ENCODE measurements at regions not wholly inside any gene's neighbourhood (a gene's known extent, or its start where the extent isn't known, plus 50 kb on each side); places are given as distances from the start of the nearest gene placed in this dataset.
A peak's percentile ranks its signal among the peaks of the same experiment; 100 is the strongest.

DNA sequence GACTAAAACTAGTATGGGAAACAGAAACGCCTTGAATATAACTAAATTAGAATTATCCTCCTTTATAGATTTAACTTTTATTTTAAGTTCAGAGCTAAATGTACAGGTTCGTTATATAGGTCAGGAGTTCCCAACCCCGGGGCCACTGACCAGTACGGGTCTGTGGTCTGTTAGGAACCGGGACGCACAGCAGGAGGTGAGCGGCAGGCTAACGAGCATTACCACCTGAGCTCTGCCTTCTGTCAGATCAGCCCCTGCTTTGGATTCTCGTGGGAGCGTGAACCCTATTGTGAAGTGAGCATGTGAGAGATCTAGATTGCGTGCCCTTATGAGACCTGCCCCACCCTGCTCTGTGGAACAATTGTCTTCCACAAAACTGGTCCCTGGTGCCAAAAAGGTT, 51.0 kb downstream of the FAT4 start:
- no peak overlapping the region for H3K27ac ChIP-seq
- H3K4me1 ChIP-seq (ENCODE audit: insufficient read depth): peaks cover 13% of the 10 kb centered on the region
- no peaks in the 10 kb centered on the region for H4K20me1 ChIP-seq (ENCODE audit: insufficient read depth)
- no peak overlapping the region for H3K4me3 ChIP-seq
- H2AFZ ChIP-seq: no peak overlapping the region
- no peak for DNase-seq
- 94 to 96% methylated on average over 11 of the region's 11 CpGs for WGBS, 2 experiments (ENCODE audit: low coverage in 1 of 2, low lambda C conversion rate in 2 of 2, missing lambda C conversion rate in 2 of 2)
- in situ Hi-C loops (cut with MboI): no loop called here
- H3K9me3 ChIP-seq (ENCODE audit: low read depth): no peaks in the 10 kb centered on the region
- H3F3A ChIP-seq (ENCODE audit: insufficient read depth): peaks cover 30% of the 10 kb centered on the region
- H3K9ac ChIP-seq: no peak overlapping the region
- H3K79me2 ChIP-seq (ENCODE audit: insufficient read depth): peaks cover 63% of the 10 kb centered on the region
- no peaks in the 10 kb centered on the region for H3K36me3 ChIP-seq (ENCODE audit: low read depth)
- no peaks in the 10 kb centered on the region for H3K9me2 ChIP-seq (ENCODE audit: insufficient read depth)
- no peaks in the 10 kb centered on the region for H3K27me3 ChIP-seq (replicated peaks; ENCODE audit: insufficient read depth)
- no peak for TF ChIP-seq EZH2phosphoT487 (IDR thresholded peaks at IDR 0.05; ENCODE audit: insufficient read depth, low read depth)
- no peak for TF ChIP-seq EZH2 (IDR thresholded peaks at IDR 0.05; ENCODE audit: insufficient read depth, poor library complexity, severe bottlenecking)
- H3K4me2 ChIP-seq (ENCODE audit: unreplicated experiment): no peak overlapping the region

GRCh38 chr4:125368146-125368545, 53.4 kb downstream of the FAT4 start:
- peaks cover 30% of the 10 kb centered on the region for H3F3A ChIP-seq (ENCODE audit: insufficient read depth)
- peak overlapping the region; percentile 83 for H3K4me2 ChIP-seq (ENCODE audit: unreplicated experiment)
- no peaks in the 10 kb centered on the region for H3K36me3 ChIP-seq (ENCODE audit: low read depth)
- H3K27ac ChIP-seq: peak overlapping the region; percentile 77
- DNase-seq: peak; percentile 81
- in situ Hi-C loops (cut with MboI): no loop called here
- no peak overlapping the region for H2AFZ ChIP-seq
- peaks cover 64% of the 10 kb centered on the region for H3K79me2 ChIP-seq (ENCODE audit: insufficient read depth)
- peaks cover 13% of the 10 kb centered on the region for H3K4me1 ChIP-seq (ENCODE audit: insufficient read depth)
- peak overlapping the region; percentile 67 for H3K9ac ChIP-seq
- no peaks in the 10 kb centered on the region for H3K27me3 ChIP-seq (replicated peaks; ENCODE audit: insufficient read depth)
- no peaks in the 10 kb centered on the region for H4K20me1 ChIP-seq (ENCODE audit: insufficient read depth)
- H3K4me3 ChIP-seq: peak overlapping the region; percentile 1; the same call in 1 of the 2 replicates
- TF ChIP-seq EZH2 (IDR thresholded peaks at IDR 0.05; ENCODE audit: insufficient read depth, poor library complexity, severe bottlenecking) (no peak), EZH2phosphoT487 (IDR thresholded peaks at IDR 0.05; ENCODE audit: insufficient read depth, low read depth) (no peak)
- no peaks in the 10 kb centered on the region for H3K9me2 ChIP-seq (ENCODE audit: insufficient read depth)
- no peaks in the 10 kb centered on the region for H3K9me3 ChIP-seq (ENCODE audit: low read depth)

DNA sequence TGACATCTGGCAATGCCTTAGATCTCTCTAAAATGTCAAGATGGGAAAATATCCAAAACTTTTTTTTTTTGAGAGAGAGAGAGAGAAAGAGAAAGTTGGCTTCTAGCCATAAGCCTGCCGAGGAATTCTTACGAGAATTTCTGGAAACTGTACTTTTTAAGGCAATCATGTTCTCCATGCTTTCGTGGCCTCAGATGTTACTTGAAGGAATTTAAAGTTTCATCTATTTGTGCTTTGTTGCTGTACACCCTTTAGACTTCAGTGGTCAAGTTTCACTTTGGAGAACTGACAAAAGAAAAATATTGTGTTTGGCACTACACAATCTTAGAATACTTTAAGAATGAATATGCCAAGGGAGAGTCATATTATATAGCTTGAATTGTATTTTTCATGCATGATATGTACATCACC, 53.9 kb downstream of the FAT4 start:
- in situ Hi-C loops (cut with MboI): no loop called here
- Histone ChIP-seq H4K20me1 (ENCODE audit: insufficient read depth) (no peaks in the 10 kb centered on the region), H2AFZ (peak overlapping the region; percentile 68), H3K4me3 (peak overlapping the region; percentile 72), H3K4me1 (ENCODE audit: insufficient read depth) (peaks cover 13% of the 10 kb centered on the region), H3F3A (ENCODE audit: insufficient read depth) (peaks cover 30% of the 10 kb centered on the region), H3K79me2 (ENCODE audit: insufficient read depth) (peaks cover 63% of the 10 kb centered on the region), H3K36me3 (ENCODE audit: low read depth) (no peaks in the 10 kb centered on the region), H3K9me3 (ENCODE audit: low read depth) (no peaks in the 10 kb centered on the region), H3K9me2 (ENCODE audit: insufficient read depth) (no peaks in the 10 kb centered on the region), H3K27ac (peak overlapping the region; percentile 77), H3K9ac (peak overlapping the region; percentile 67), H3K27me3 (replicated peaks; ENCODE audit: insufficient read depth) (no peaks in the 10 kb centered on the region), H3K4me2 (ENCODE audit: unreplicated experiment) (peak overlapping the region; percentile 83)
- TF ChIP-seq EZH2phosphoT487 (IDR thresholded peaks at IDR 0.05; ENCODE audit: insufficient read depth, low read depth): no peak
- TF ChIP-seq EZH2 (IDR thresholded peaks at IDR 0.05; ENCODE audit: insufficient read depth, poor library complexity, severe bottlenecking): no peak
- 4 to 6% methylated on average over 3 of the region's 3 CpGs for WGBS, 2 experiments (ENCODE audit: low coverage in 1 of 2, low lambda C conversion rate in 2 of 2, missing lambda C conversion rate in 2 of 2)
- peak; percentile 72 for DNase-seq

- Histone ChIP-seq H3K9me2 (ENCODE audit: insufficient read depth) (no peaks in the 10 kb centered on the region), H4K20me1 (ENCODE audit: insufficient read depth) (no peaks in the 10 kb centered on the region), H3K9me3 (ENCODE audit: low read depth) (no peaks in the 10 kb centered on the region), H2AFZ (peak overlapping the region; percentile 68), H3K4me2 (ENCODE audit: unreplicated experiment) (peak overlapping the region; percentile 83), H3K27ac (peak overlapping the region; percentile 77), H3F3A (ENCODE audit: insufficient read depth) (peaks cover 30% of the 10 kb centered on the region), H3K4me3 (peak overlapping the region; percentile 72), H3K79me2 (ENCODE audit: insufficient read depth) (peaks cover 63% of the 10 kb centered on the region), H3K27me3 (replicated peaks; ENCODE audit: insufficient read depth) (no peaks in the 10 kb centered on the region), H3K9ac (peak overlapping the region; percentile 67), H3K4me1 (ENCODE audit: insufficient read depth) (peaks cover 13% of the 10 kb centered on the region), H3K36me3 (ENCODE audit: low read depth) (no peaks in the 10 kb centered on the region)
- 91 to 97% methylated on average over 2 of the region's 2 CpGs for WGBS, 2 experiments (ENCODE audit: low coverage in 1 of 2, low lambda C conversion rate in 2 of 2, missing lambda C conversion rate in 2 of 2)
- DNase-seq: peak; percentile 25
- TF ChIP-seq EZH2phosphoT487 (IDR thresholded peaks at IDR 0.05; ENCODE audit: insufficient read depth, low read depth): no peak
- TF ChIP-seq EZH2 (IDR thresholded peaks at IDR 0.05; ENCODE audit: insufficient read depth, poor library complexity, severe bottlenecking): no peak
- in situ Hi-C loops (cut with MboI): no loop called here
Observed at GRCh38 chr4:125369098-125369497, 54.3 kb downstream of the FAT4 start.

GRCh38 chr4:125370478-125370877, 55.7 kb downstream of the FAT4 start:
- whole genome bisulfite sequencing, 2 experiments (ENCODE audit: low coverage in 1 of 2, low lambda C conversion rate in 2 of 2, missing lambda C conversion rate in 2 of 2): 99% methylated on average over 2 of the region's 2 CpGs

More at GRCh38 chr4:125370478-125370877, 55.7 kb downstream of the FAT4 start:
- no peaks in the 10 kb centered on the region for H3K27me3 ChIP-seq (replicated peaks; ENCODE audit: insufficient read depth)
- H3K79me2 ChIP-seq (ENCODE audit: insufficient read depth): peaks cover 67% of the 10 kb centered on the region
- H3K4me2 ChIP-seq (ENCODE audit: unreplicated experiment): no peak overlapping the region
- peaks cover 30% of the 10 kb centered on the region for H3F3A ChIP-seq (ENCODE audit: insufficient read depth)
- peaks cover 13% of the 10 kb centered on the region for H3K4me1 ChIP-seq (ENCODE audit: insufficient read depth)
- H3K36me3 ChIP-seq (ENCODE audit: low read depth): no peaks in the 10 kb centered on the region
- H4K20me1 ChIP-seq (ENCODE audit: insufficient read depth): no peaks in the 10 kb centered on the region
- DNase-seq: no peak
- no peak overlapping the region for H3K4me3 ChIP-seq
- in situ Hi-C loops (cut with MboI): no loop called here
- H3K27ac ChIP-seq: no peak overlapping the region
- TF ChIP-seq EZH2 (IDR thresholded peaks at IDR 0.05; ENCODE audit: insufficient read depth, poor library complexity, severe bottlenecking) (no peak), EZH2phosphoT487 (IDR thresholded peaks at IDR 0.05; ENCODE audit: insufficient read depth, low read depth) (no peak)
- H3K9me3 ChIP-seq (ENCODE audit: low read depth): no peaks in the 10 kb centered on the region
- no peaks in the 10 kb centered on the region for H3K9me2 ChIP-seq (ENCODE audit: insufficient read depth)
- no peak overlapping the region for H3K9ac ChIP-seq
- H2AFZ ChIP-seq: no peak overlapping the region

All from GM23248 (cell line).